ENCODE measurements at regions not wholly inside any gene's neighbourhood (a gene's known extent, or its start where the extent isn't known, plus 50 kb on each side); places are given as distances from the start of the nearest gene placed in this dataset.

DNA sequence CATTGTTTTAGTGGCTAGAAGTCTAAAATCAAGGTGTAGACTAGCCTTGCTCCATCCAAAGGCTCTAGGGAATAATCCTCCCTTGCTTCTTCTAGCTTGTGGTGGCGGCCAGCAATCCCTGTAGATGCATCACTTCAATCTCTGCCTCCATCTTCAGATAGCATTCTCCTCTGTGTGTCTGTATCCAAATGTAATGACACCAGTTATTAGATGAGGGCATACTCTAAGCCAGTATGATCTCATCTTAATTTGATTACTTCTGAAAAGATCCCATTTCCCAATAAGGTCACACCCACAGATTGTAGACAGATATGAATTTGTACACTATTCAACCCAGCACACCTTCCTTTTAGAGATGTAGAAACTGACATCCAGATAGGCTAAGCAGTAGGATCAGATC lies 334.5 kb upstream of the KCNMB2 start:
- H3K4me1 ChIP-seq: no peaks in the 10 kb centered on the region
- H3K36me3 ChIP-seq: no peaks in the 10 kb centered on the region
- no peak for ATAC-seq
- no peak for DNase-seq
- intact Hi-C loops (cut with DNase I): no loop called here
- TF ChIP-seq, protein P1, sequence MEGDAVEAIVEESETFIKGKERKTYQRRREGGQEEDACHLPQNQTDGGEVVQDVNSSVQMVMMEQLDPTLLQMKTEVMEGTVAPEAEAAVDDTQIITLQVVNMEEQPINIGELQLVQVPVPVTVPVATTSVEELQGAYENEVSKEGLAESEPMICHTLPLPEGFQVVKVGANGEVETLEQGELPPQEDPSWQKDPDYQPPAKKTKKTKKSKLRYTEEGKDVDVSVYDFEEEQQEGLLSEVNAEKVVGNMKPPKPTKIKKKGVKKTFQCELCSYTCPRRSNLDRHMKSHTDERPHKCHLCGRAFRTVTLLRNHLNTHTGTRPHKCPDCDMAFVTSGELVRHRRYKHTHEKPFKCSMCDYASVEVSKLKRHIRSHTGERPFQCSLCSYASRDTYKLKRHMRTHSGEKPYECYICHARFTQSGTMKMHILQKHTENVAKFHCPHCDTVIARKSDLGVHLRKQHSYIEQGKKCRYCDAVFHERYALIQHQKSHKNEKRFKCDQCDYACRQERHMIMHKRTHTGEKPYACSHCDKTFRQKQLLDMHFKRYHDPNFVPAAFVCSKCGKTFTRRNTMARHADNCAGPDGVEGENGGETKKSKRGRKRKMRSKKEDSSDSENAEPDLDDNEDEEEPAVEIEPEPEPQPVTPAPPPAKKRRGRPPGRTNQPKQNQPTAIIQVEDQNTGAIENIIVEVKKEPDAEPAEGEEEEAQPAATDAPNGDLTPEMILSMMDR (IDR thresholded peaks at IDR 0.05): no peak
- no peak overlapping the region for H3K27ac ChIP-seq
- H3K4me3 ChIP-seq: no peak overlapping the region
- H3K9me3 ChIP-seq: no peaks in the 10 kb centered on the region
- H3K27me3 ChIP-seq: no peaks in the 10 kb centered on the region

DNA sequence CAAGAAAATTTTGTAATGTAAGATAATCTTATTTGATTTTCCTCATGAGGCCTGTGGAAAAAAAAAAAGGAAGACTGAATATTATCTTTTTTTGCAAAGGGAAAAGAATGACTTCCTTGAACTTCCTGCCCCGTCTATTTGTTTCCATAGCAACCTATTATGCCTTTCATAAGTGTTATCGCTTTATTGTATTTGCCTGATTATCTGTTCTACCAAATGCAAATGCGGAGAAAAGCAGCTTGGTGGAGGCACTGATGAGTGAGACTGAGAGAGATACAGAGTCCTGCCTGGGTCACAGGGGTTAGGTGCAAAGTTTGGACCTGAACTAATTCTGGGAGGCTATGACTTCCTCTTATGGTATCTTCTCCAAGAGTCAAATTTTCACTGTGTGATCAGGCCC lies 334.0 kb upstream of the KCNMB2 start:
- TF ChIP-seq, protein P1 (IDR thresholded peaks at IDR 0.05): no peak
- DNase-seq: no peak
- ATAC-seq: no peak

DNA sequence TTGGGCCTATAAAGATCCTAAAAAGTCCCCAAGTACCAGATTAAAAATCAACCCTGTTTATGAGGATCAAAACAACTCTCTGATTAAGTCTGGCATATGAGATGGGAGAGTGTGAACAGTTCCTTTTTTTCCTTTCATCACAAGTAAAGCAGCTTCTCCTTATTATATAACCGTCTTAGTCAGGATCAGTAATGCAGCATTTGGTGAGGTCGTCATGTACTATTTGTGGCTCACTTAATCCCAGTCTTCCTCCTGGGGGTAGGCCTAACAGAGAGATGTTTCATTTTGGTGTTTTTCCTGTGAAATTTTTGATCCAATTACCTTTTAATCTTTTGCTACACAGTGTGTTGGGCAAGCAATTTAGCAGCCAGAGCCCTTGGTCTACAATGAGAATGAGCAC lies 333.1 kb upstream of the KCNMB2 start:
- H3K9me3 ChIP-seq: no peaks in the 10 kb centered on the region
- DNase-seq: no peak
- TF ChIP-seq, protein P1 (IDR thresholded peaks at IDR 0.05): no peak
- H3K4me3 ChIP-seq: no peak overlapping the region
- no peak for ATAC-seq
- no peak overlapping the region for H3K27ac ChIP-seq
- H3K36me3 ChIP-seq: no peaks in the 10 kb centered on the region
- H3K27me3 ChIP-seq: no peaks in the 10 kb centered on the region
- H3K4me1 ChIP-seq: no peaks in the 10 kb centered on the region
- intact Hi-C loops (cut with DNase I): no loop called here

More for the DNA sequence above, 334.0 kb upstream of the KCNMB2 start:
- H3K27ac ChIP-seq: no peak overlapping the region
- H3K4me3 ChIP-seq: no peak overlapping the region
- H3K9me3 ChIP-seq: no peaks in the 10 kb centered on the region
- no peaks in the 10 kb centered on the region for H3K4me1 ChIP-seq
- intact Hi-C loops (cut with DNase I): no loop called here
- H3K27me3 ChIP-seq: no peaks in the 10 kb centered on the region
- H3K36me3 ChIP-seq: no peaks in the 10 kb centered on the region

DNA sequence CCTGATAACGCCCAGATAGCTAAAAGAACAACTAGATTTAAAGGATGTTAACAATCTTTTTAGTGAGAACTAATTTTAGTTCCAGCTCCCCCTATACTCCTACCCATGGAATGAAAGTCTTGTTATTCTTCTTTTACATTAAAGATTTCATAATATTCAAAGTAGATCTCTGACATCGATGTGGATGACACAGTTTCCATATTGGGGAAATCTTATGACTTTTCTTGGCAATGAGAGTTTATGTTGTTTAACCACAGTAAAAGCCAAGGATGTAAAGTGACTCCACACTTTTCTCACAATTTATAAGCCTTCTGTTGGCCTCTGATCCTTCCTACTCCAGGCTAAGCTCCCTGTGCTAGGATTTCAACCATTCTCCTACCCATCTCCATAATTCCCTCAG lies 332.6 kb upstream of the KCNMB2 start:
- H3K4me1 ChIP-seq: no peaks in the 10 kb centered on the region
- no peaks in the 10 kb centered on the region for H3K27me3 ChIP-seq
- intact Hi-C loops (cut with DNase I): no loop called here
- H3K9me3 ChIP-seq: no peaks in the 10 kb centered on the region
- DNase-seq: no peak
- no peaks in the 10 kb centered on the region for H3K36me3 ChIP-seq
- no peak for ATAC-seq
- TF ChIP-seq, protein P1 (IDR thresholded peaks at IDR 0.05): no peak
- H3K4me3 ChIP-seq: no peak overlapping the region
- H3K27ac ChIP-seq: no peak overlapping the region

DNA sequence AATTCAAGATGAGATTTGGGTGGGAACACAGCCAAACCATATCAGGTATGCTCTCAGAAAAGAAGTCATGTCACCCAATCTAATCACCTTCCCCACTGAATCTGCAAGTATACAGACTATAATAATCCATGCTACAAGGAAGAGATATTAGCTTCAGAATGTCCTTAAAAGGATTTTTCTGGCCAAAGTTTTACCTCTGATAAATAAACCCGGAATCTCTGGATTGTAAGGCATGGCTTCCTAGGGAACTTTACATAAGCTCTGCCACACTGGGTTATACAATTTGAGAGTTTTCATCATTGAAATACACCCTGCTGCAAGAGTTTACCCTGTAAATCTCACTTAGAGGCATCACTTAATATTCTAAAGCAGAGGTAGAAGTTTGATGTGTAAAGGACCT lies 330.5 kb upstream of the KCNMB2 start:
- TF ChIP-seq, protein P1 (IDR thresholded peaks at IDR 0.05): no peak
- DNase-seq: no peak
- no peaks in the 10 kb centered on the region for H3K9me3 ChIP-seq

More for the DNA sequence above, 330.5 kb upstream of the KCNMB2 start:
- intact Hi-C loops (cut with DNase I): no loop called here
- Histone ChIP-seq H3K27ac (no peak overlapping the region), H3K27me3 (no peaks in the 10 kb centered on the region), H3K4me1 (no peaks in the 10 kb centered on the region), H3K36me3 (no peaks in the 10 kb centered on the region), H3K4me3 (no peak overlapping the region)
- no peak for ATAC-seq
